Immature natural killer cell (primary cell): ENCODE measurements at regions not wholly inside any gene's neighbourhood (a gene's known extent, or its start where the extent isn't known, plus 50 kb on each side); places are given as distances from the start of the nearest gene placed in this dataset.

Experiments
- DNase-seq, 3 donors: peaks; one replicate each; pipeline ENCODE4 v3.0.0; 2022; ENCODE audit warnings: mixed read lengths in 1 of 3
- H3K27ac Mint-ChIP-seq, 6 donors: one replicate each; pipeline ENCODE4 v1.8.0; 2020; ENCODE audit warnings: mixed read lengths in 6 of 6, mild to moderate bottlenecking in 5 of 6, inconsistent platforms in 4 of 6, moderate library complexity in 3 of 6
- H3K27me3 Mint-ChIP-seq, 3 donors: one replicate each; pipeline ENCODE4 v1.8.0; 2020 to 2021; ENCODE audit warnings: low read depth in 3 of 3, mild to moderate bottlenecking in 3 of 3, mixed read lengths in 3 of 3, moderate library complexity in 3 of 3, inconsistent platforms in 1 of 3
- H3K36me3 Mint-ChIP-seq, 3 donors: one replicate each; pipeline ENCODE4 v1.8.0; 2020; ENCODE audit warnings: mixed read lengths in 3 of 3, inconsistent platforms in 2 of 3, mild to moderate bottlenecking in 2 of 3
- H3K4me1 Mint-ChIP-seq, 2 donors: one replicate each; pipeline ENCODE4 v1.8.0; 2020; ENCODE audit warnings: inconsistent platforms in 2 of 2, mild to moderate bottlenecking in 2 of 2, mixed read lengths in 2 of 2, moderate library complexity in 1 of 2
- H3K4me3 Mint-ChIP-seq, 5 donors: one replicate each; pipeline ENCODE4 v1.8.0; 2020; ENCODE audit warnings: mild to moderate bottlenecking in 5 of 5, mixed read lengths in 5 of 5, inconsistent platforms in 3 of 5, moderate library complexity in 3 of 5
- H3K9me3 Mint-ChIP-seq, 6 donors: one replicate each; pipeline ENCODE4 v1.8.0; 2020; ENCODE audit warnings: mild to moderate bottlenecking in 6 of 6, mixed read lengths in 6 of 6, inconsistent platforms in 4 of 6, moderate library complexity in 3 of 6

- Mint-ChIP-seq H3K36me3 (no peaks in the 10 kb centered on the region), H3K27me3 (no peaks in the 10 kb centered on the region), H3K27ac (no peak overlapping the region), H3K4me1 (no peaks in the 10 kb centered on the region), H3K4me3 (no peak overlapping the region), H3K9me3 (peaks cover 4 to 43% (median 15%) of the 10 kb centered on the region in 6 donors)
- no peak for DNase-seq
Observed at GRCh38 chr5:23405316-23406068, 101.9 kb upstream of the PRDM9 start.

- DNase-seq, result no peak
- H3K27ac Mint-ChIP-seq, result no peak overlapping the region
- no peaks in the 10 kb centered on the region for H3K36me3 Mint-ChIP-seq
- H3K4me1 Mint-ChIP-seq, result no peaks in the 10 kb centered on the region
- no peaks in the 10 kb centered on the region for H3K27me3 Mint-ChIP-seq
- H3K4me3 Mint-ChIP-seq, result no peak overlapping the region
- peaks cover 3 to 51% (median 16%) of the 10 kb centered on the region in 6 donors for H3K9me3 Mint-ChIP-seq
Observed at GRCh38 chr5:23402585-23402984, 104.8 kb upstream of the PRDM9 start.

- Mint-ChIP-seq H3K9me3 (peaks cover 12 to 59% (median 22%) of the 10 kb centered on the region in 6 donors), H3K4me3 (no peak overlapping the region), H3K36me3 (peaks cover 0 to 5% (median 0%) of the 10 kb centered on the region in 3 donors), H3K27me3 (peaks cover 0 to 2% (median 0%) of the 10 kb centered on the region in 3 donors), H3K27ac (no peak overlapping the region), H3K4me1 (no peaks in the 10 kb centered on the region)
- no peak for DNase-seq
Observed at GRCh38 chr5:23400951-23401350, 106.5 kb upstream of the PRDM9 start.

- H3K27me3 Mint-ChIP-seq, result peaks cover 0 to 2% (median 0%) of the 10 kb centered on the region in 3 donors
Observed at GRCh38 chr5:23396346-23396745, 111.1 kb upstream of the PRDM9 start.

GRCh38 chr5:23389291-23390101 lies 117.9 kb upstream of the PRDM9 start:
- H3K27ac Mint-ChIP-seq, result no peak overlapping the region
- DNase-seq, result no peak
- no peaks in the 10 kb centered on the region for H3K4me1 Mint-ChIP-seq
- peaks cover 6 to 49% (median 36%) of the 10 kb centered on the region in 6 donors for H3K9me3 Mint-ChIP-seq
- peaks cover 0 to 3% (median 2%) of the 10 kb centered on the region in 3 donors for H3K36me3 Mint-ChIP-seq
- H3K4me3 Mint-ChIP-seq, result no peak overlapping the region
- peaks cover 0 to 3% (median 3%) of the 10 kb centered on the region in 3 donors for H3K27me3 Mint-ChIP-seq

More at GRCh38 chr5:23396346-23396745, 111.1 kb upstream of the PRDM9 start:
- Mint-ChIP-seq H3K36me3 (peaks cover 0 to 5% (median 0%) of the 10 kb centered on the region in 3 donors), H3K27ac (no peak overlapping the region), H3K4me3 (no peak overlapping the region), H3K4me1 (no peaks in the 10 kb centered on the region), H3K9me3 (peaks cover 13 to 46% (median 23%) of the 10 kb centered on the region in 6 donors)
- no peak for DNase-seq

GRCh38 chr5:23385036-23385435 lies 122.4 kb upstream of the PRDM9 start:
- Mint-ChIP-seq H3K27ac (no peak overlapping the region), H3K4me1 (no peaks in the 10 kb centered on the region), H3K27me3 (peaks cover 0 to 4% (median 3%) of the 10 kb centered on the region in 3 donors), H3K36me3 (peaks cover 0 to 2% (median 0%) of the 10 kb centered on the region in 3 donors), H3K4me3 (no peak overlapping the region), H3K9me3 (peaks cover 19 to 78% (median 47%) of the 10 kb centered on the region in 6 donors)
- DNase-seq, result no peak

- no peaks in the 10 kb centered on the region for H3K27me3 Mint-ChIP-seq
- H3K27ac Mint-ChIP-seq, result no peak overlapping the region
- peaks cover 11 to 50% (median 25%) of the 10 kb centered on the region in 6 donors for H3K9me3 Mint-ChIP-seq
- no peaks in the 10 kb centered on the region for H3K4me1 Mint-ChIP-seq
- no peak for DNase-seq
- H3K4me3 Mint-ChIP-seq, result no peak overlapping the region
- no peaks in the 10 kb centered on the region for H3K36me3 Mint-ChIP-seq
Observed at GRCh38 chr5:23372177-23372576, 135.2 kb upstream of the PRDM9 start.

GRCh38 chr5:23368393-23368792 lies 139.0 kb upstream of the PRDM9 start:
- Mint-ChIP-seq H3K36me3 (no peaks in the 10 kb centered on the region), H3K27me3 (no peaks in the 10 kb centered on the region), H3K27ac (no peak overlapping the region)

GRCh38 chr5:23367874-23368273 lies 139.5 kb upstream of the PRDM9 start:
- peaks cover 5 to 28% (median 21%) of the 10 kb centered on the region in 6 donors for H3K9me3 Mint-ChIP-seq
- H3K27me3 Mint-ChIP-seq, result no peaks in the 10 kb centered on the region
- no peak overlapping the region for H3K27ac Mint-ChIP-seq
- no peak for DNase-seq
- no peak overlapping the region for H3K4me3 Mint-ChIP-seq
- H3K36me3 Mint-ChIP-seq, result no peaks in the 10 kb centered on the region
- H3K4me1 Mint-ChIP-seq, result no peaks in the 10 kb centered on the region

More at GRCh38 chr5:23368393-23368792, 139.0 kb upstream of the PRDM9 start:
- Mint-ChIP-seq H3K4me1 (no peaks in the 10 kb centered on the region), H3K4me3 (no peak overlapping the region), H3K9me3 (peaks cover 5 to 29% (median 23%) of the 10 kb centered on the region in 6 donors)
- no peak for DNase-seq

- no peak for DNase-seq
- no peaks in the 10 kb centered on the region for H3K36me3 Mint-ChIP-seq
- peaks cover 5 to 32% (median 15%) of the 10 kb centered on the region in 6 donors for H3K9me3 Mint-ChIP-seq
- H3K27me3 Mint-ChIP-seq, result peaks cover 0 to 1% (median 0%) of the 10 kb centered on the region in 3 donors
- no peaks in the 10 kb centered on the region for H3K4me1 Mint-ChIP-seq
- no peak overlapping the region for H3K27ac Mint-ChIP-seq
- H3K4me3 Mint-ChIP-seq, result no peak overlapping the region
Observed at GRCh38 chr5:23353286-23353685, 154.1 kb upstream of the PRDM9 start.

GRCh38 chr5:23352446-23352845 lies 155.0 kb upstream of the PRDM9 start:
- H3K27me3 Mint-ChIP-seq, result peaks cover 0 to 2% (median 1%) of the 10 kb centered on the region in 3 donors
- no peaks in the 10 kb centered on the region for H3K4me1 Mint-ChIP-seq
- H3K36me3 Mint-ChIP-seq, result no peaks in the 10 kb centered on the region
- DNase-seq, result no peak
- no peak overlapping the region for H3K27ac Mint-ChIP-seq
- H3K9me3 Mint-ChIP-seq, result peaks cover 6 to 33% (median 17%) of the 10 kb centered on the region in 6 donors
- H3K4me3 Mint-ChIP-seq, result no peak overlapping the region

- no peaks in the 10 kb centered on the region for H3K36me3 Mint-ChIP-seq
- H3K27ac Mint-ChIP-seq, result no peak overlapping the region
- peaks cover 0 to 2% (median 0%) of the 10 kb centered on the region in 3 donors for H3K27me3 Mint-ChIP-seq
- H3K9me3 Mint-ChIP-seq, result peaks cover 5 to 42% (median 27%) of the 10 kb centered on the region in 6 donors
- no peaks in the 10 kb centered on the region for H3K4me1 Mint-ChIP-seq
- DNase-seq, result no peak
- H3K4me3 Mint-ChIP-seq, result no peak overlapping the region
Observed at GRCh38 chr5:23343121-23343520, 164.3 kb upstream of the PRDM9 start.

- DNase-seq, result no peak
- Mint-ChIP-seq H3K27ac (no peak overlapping the region), H3K4me1 (no peaks in the 10 kb centered on the region), H3K27me3 (no peaks in the 10 kb centered on the region), H3K4me3 (no peak overlapping the region), H3K9me3 (peaks cover 0 to 37% (median 16%) of the 10 kb centered on the region in 6 donors), H3K36me3 (no peaks in the 10 kb centered on the region)
Observed at GRCh38 chr5:23332650-23333251, 174.7 kb upstream of the PRDM9 start.

GRCh38 chr5:23330726-23331125 lies 176.7 kb upstream of the PRDM9 start:
- Mint-ChIP-seq H3K4me3 (no peak overlapping the region), H3K36me3 (no peaks in the 10 kb centered on the region), H3K27me3 (no peaks in the 10 kb centered on the region), H3K27ac (no peak overlapping the region), H3K4me1 (no peaks in the 10 kb centered on the region), H3K9me3 (peaks cover 0 to 44% (median 22%) of the 10 kb centered on the region in 6 donors)
- no peak for DNase-seq
